Right cardiac atrium (tissue), 5 donors: ENCODE measurements at regions not wholly inside any gene's neighbourhood (a gene's known extent, or its start where the extent isn't known, plus 50 kb on each side); places are given as distances from the start of the nearest gene placed in this dataset.
"Not testable (repeated sequence)": the region's sequence is repeated elsewhere in the genome, so short reads cannot be mapped to it uniquely, and the experiment has no call there.

ENCODE experiments used
- ATAC-seq, 2 donors: fragments of 200-7000 bp; cut with Tn5 transposase; one replicate each; pipeline versions ENCODE4 v1.8.0 to v1.9.1; 2020; ENCODE audit warnings: moderate library complexity in 2 of 2, mild to moderate bottlenecking in 1 of 2
- DNase-seq, 3 donors: peaks; one replicate each; pipeline ENCODE4 v3.0.0-alpha.2; 2020
- H3K27ac ChIP-seq: one replicate; pipeline ENCODE4 v1.5.1; 2013; ENCODE audit warnings: mild to moderate bottlenecking, low read length, control low read depth, moderate library complexity
- H3K27me3 ChIP-seq: one replicate; pipeline ENCODE4 v1.6.1; 2013; ENCODE audit not compliant: control insufficient read depth, insufficient read depth
- H3K4me1 ChIP-seq: one replicate; pipeline ENCODE4 v1.6.1; 2013; ENCODE audit warnings: low read length; ENCODE audit not compliant: control insufficient read depth, insufficient read depth
- H3K4me3 ChIP-seq: one replicate; pipeline ENCODE4 v1.5.1; 2013; ENCODE audit warnings: low read length, control low read depth
- H3K9me3 ChIP-seq: one replicate; pipeline ENCODE4 v1.6.1; 2013; ENCODE audit warnings: low read length; ENCODE audit not compliant: control insufficient read depth
- WGBS: extraction: QIAGEN DNeasy Blood & Tissue Kit; methylation state at CpG from one replicate; pipeline ENCODE4 v1.1.7; 2013; 5-methylcytosine and 5-hydroxymethylcytosine counted together
- intact Hi-C, 4 donors: fragments of 100-400 bp; cut with DNase I; formaldehyde crosslinking; loops; one replicate each; pipeline versions ENCODE4 v1.11.0 to v1.14.0; 2022 to 2023
- donor health status: healthy with polysubstance abuse.
- donor health status: DM: no; HTN: yes; CAD: no.
- donor health status: DM: no; HTN: no; CAD: no.
- donor health status: DM: no; HTN: yes; CAD: no; lungs with severe emphysema.
- donor health status: DM: yes; HTN: yes; CAD: no.

DNA sequence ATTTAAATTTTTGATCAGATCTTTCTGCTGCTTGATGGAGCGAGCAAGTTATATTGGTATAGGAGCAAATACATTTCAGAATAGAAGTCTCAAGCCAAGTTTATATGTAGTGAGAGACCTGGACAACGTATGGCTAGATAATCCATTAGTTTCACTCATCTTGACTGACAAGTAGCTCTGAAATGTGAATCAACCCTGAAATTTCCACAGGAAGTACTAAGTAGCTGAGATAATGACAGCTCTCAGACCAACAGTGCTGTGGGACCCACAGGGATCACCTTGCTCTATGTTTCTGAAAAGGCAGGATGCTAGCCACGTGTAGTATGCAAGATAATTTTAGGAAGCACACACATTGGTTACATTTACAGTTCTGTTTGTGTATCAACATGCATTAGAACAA, 258.6 kb upstream of the FOXN3 start:
- intact Hi-C loops = no loop called here
- ATAC-seq (no peak), DNase-seq (no peak)
- Histone ChIP-seq H3K9me3 (no peaks in the 10 kb centered on the region), H3K4me3 (no peak overlapping the region), H3K4me1 (no peaks in the 10 kb centered on the region), H3K27ac (no peak overlapping the region), H3K27me3 (no peaks in the 10 kb centered on the region)
- WGBS = 59% methylated on average over 3 of the region's 3 CpGs

- Histone ChIP-seq H3K4me3 (no peak overlapping the region), H3K4me1 (no peaks in the 10 kb centered on the region), H3K9me3 (no peaks in the 10 kb centered on the region), H3K27ac (no peak overlapping the region), H3K27me3 (no peaks in the 10 kb centered on the region)
- intact Hi-C loops = no loop called here
- no peak for ATAC-seq
- WGBS = 53% methylated on average over 1 of the region's 1 CpG
- DNase-seq = no peak
Measured at GRCh38 chr14:89674936-89675335, 257.9 kb upstream of the FOXN3 start.

GRCh38 chr14:89674240-89674639, 257.2 kb upstream of the FOXN3 start:
- ATAC-seq (no peak), DNase-seq (no peak)
- intact Hi-C loops = no loop called here
- WGBS = 95% methylated on average over 1 of the region's 1 CpG
- Histone ChIP-seq H3K27me3 (no peaks in the 10 kb centered on the region), H3K4me1 (no peaks in the 10 kb centered on the region), H3K9me3 (no peaks in the 10 kb centered on the region), H3K27ac (no peak overlapping the region), H3K4me3 (no peak overlapping the region)

DNA sequence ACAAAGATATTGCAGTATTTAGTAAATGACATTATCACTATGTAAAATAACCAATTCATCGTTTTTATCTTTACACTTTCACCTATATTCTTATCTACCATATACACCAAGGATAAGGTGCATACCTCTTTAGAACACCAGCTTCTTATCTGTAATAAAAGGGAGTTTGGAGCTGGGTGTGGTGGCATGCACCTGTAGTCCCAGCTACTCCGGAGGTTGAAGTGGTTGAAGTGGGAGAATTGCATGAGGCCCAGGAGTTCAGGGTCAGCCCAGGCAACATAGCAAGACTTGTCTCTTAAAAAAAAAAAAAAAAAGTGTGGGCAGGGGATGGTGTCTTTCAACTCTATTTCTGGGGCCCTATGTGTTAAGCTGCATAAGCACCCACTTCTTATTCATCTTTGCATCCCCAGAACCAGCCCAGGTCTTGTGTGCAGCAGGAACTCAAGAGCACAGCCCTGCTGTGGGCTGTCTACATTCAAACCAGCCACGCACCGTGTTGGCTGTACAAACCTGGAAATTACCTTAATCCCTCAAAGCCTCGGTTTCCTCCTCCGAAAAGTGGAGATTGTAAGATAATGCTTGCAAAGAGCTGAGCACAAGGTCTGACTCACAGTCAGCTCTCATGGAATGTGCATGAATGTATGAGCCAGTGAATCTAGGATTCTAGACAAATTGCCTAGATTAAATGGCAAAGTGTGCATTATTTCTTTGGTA, 256.6 kb upstream of the FOXN3 start:
- Histone ChIP-seq H3K9me3 (no peaks in the 10 kb centered on the region), H3K27ac (no peak overlapping the region), H3K27me3 (no peaks in the 10 kb centered on the region), H3K4me1 (no peaks in the 10 kb centered on the region), H3K4me3 (no peak overlapping the region)
- WGBS = 85% methylated on average over 6 of the region's 6 CpGs
- intact Hi-C loops = no loop called here
- no peak for DNase-seq
- ATAC-seq = no peak

GRCh38 chr14:89672636-89673511, 255.8 kb upstream of the FOXN3 start:
- H3K4me3 ChIP-seq = no peak overlapping the region
- no peaks in the 10 kb centered on the region for H3K4me1 ChIP-seq
- no peaks in the 10 kb centered on the region for H3K9me3 ChIP-seq
- intact Hi-C loops = no loop called here
- peak in 2 of 3 donors; percentile 28 to 73 for DNase-seq
- H3K27me3 ChIP-seq = no peaks in the 10 kb centered on the region
- WGBS = 82% methylated on average over 17 of the region's 17 CpGs
- no peak overlapping the region for H3K27ac ChIP-seq
- ATAC-seq = peak; percentile 40 to 56

GRCh38 chr14:89669193-89669592, 252.2 kb upstream of the FOXN3 start:
- WGBS = 82% methylated on average over 11 of the region's 11 CpGs
- intact Hi-C loops = no loop called here

GRCh38 chr14:89667983-89668382, 250.9 kb upstream of the FOXN3 start:
- Histone ChIP-seq H3K4me3 (no peak overlapping the region), H3K4me1 (no peaks in the 10 kb centered on the region), H3K27me3 (no peaks in the 10 kb centered on the region), H3K27ac (no peak overlapping the region), H3K9me3 (no peaks in the 10 kb centered on the region)
- intact Hi-C loops = no loop called here
- no peak for ATAC-seq
- DNase-seq = no peak
- WGBS = 41% methylated on average over 7 of the region's 7 CpGs

More at GRCh38 chr14:89669193-89669592, 252.2 kb upstream of the FOXN3 start:
- ATAC-seq (no peak), DNase-seq (peak in 1 of 3 donors; percentile 54)
- Histone ChIP-seq H3K27ac (no peak overlapping the region), H3K4me1 (no peaks in the 10 kb centered on the region), H3K9me3 (no peaks in the 10 kb centered on the region), H3K27me3 (no peaks in the 10 kb centered on the region), H3K4me3 (no peak overlapping the region)

GRCh38 chr14:89665300-89666081, 248.5 kb upstream of the FOXN3 start:
- H3K4me3 ChIP-seq, ATAC-seq, H3K9me3 ChIP-seq, H3K27me3 ChIP-seq, H3K4me1 ChIP-seq, H3K27ac ChIP-seq, intact Hi-C loops, DNase-seq: not testable (repeated sequence)
- WGBS = 90% methylated on average over 7 of the region's 7 CpGs

GRCh38 chr14:89661392-89661791, 244.4 kb upstream of the FOXN3 start:
- intact Hi-C loops = no loop called here
- WGBS = 93% methylated on average over 4 of the region's 4 CpGs
- no peaks in the 10 kb centered on the region for H3K27me3 ChIP-seq
- H3K4me3 ChIP-seq = no peak overlapping the region
- ATAC-seq = no peak
- no peak overlapping the region for H3K27ac ChIP-seq
- no peak for DNase-seq
- H3K9me3 ChIP-seq = no peaks in the 10 kb centered on the region
- H3K4me1 ChIP-seq = no peaks in the 10 kb centered on the region

GRCh38 chr14:89660625-89661233, 243.7 kb upstream of the FOXN3 start:
- intact Hi-C loops = not testable (repeated sequence)

More at GRCh38 chr14:89660625-89661233, 243.7 kb upstream of the FOXN3 start:
- H3K9me3 ChIP-seq, DNase-seq, H3K27ac ChIP-seq, ATAC-seq, H3K27me3 ChIP-seq, H3K4me3 ChIP-seq, H3K4me1 ChIP-seq: not testable (repeated sequence)
- WGBS = 80% methylated on average over 6 of the region's 6 CpGs
